ENCODE measurements at regions not wholly inside any gene's neighbourhood (a gene's known extent, or its start where the extent isn't known, plus 50 kb on each side); places are given as distances from the start of the nearest gene placed in this dataset.

- TF ChIP-seq, protein P1, sequence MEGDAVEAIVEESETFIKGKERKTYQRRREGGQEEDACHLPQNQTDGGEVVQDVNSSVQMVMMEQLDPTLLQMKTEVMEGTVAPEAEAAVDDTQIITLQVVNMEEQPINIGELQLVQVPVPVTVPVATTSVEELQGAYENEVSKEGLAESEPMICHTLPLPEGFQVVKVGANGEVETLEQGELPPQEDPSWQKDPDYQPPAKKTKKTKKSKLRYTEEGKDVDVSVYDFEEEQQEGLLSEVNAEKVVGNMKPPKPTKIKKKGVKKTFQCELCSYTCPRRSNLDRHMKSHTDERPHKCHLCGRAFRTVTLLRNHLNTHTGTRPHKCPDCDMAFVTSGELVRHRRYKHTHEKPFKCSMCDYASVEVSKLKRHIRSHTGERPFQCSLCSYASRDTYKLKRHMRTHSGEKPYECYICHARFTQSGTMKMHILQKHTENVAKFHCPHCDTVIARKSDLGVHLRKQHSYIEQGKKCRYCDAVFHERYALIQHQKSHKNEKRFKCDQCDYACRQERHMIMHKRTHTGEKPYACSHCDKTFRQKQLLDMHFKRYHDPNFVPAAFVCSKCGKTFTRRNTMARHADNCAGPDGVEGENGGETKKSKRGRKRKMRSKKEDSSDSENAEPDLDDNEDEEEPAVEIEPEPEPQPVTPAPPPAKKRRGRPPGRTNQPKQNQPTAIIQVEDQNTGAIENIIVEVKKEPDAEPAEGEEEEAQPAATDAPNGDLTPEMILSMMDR (IDR thresholded peaks at IDR 0.05): no peak
- intact Hi-C loops (cut with DNase I; ENCODE audit: low total_unique reads): no loop called here
- Histone ChIP-seq H3K4me3 (no peak overlapping the region), H3K36me3 (no peaks in the 10 kb centered on the region), H3K9me3 (no peaks in the 10 kb centered on the region), H3K27me3 (peaks cover 0 to 3% of the 10 kb centered on the region in 2 donors), H3K4me1 (peaks cover 0 to 20% (median 7%) of the 10 kb centered on the region in 4 donors), H3K27ac (no peak overlapping the region)
- no peak for DNase-seq
Measured at GRCh38 chr11:129314371-129314770, 61.3 kb upstream of the BARX2 start.

- peak in 1 of 2 donors; percentile 27 for DNase-seq
- TF ChIP-seq, protein P1 (IDR thresholded peaks at IDR 0.05): no peak
- H3K36me3 ChIP-seq: no peaks in the 10 kb centered on the region
- peak overlapping the region in 1 of 2 donors; percentile 33 for H3K4me3 ChIP-seq
- H3K4me1 ChIP-seq: peaks cover 0 to 21% (median 7%) of the 10 kb centered on the region in 4 donors
- no peaks in the 10 kb centered on the region for H3K9me3 ChIP-seq
- H3K27ac ChIP-seq: no peak overlapping the region
- intact Hi-C loops (cut with DNase I; ENCODE audit: low total_unique reads): no loop called here
- H3K27me3 ChIP-seq: peaks cover 0 to 3% of the 10 kb centered on the region in 2 donors
Measured at GRCh38 chr11:129313541-129314297, 61.9 kb upstream of the BARX2 start.

GRCh38 chr11:129312730-129313503, 62.7 kb upstream of the BARX2 start:
- Histone ChIP-seq H3K9me3 (no peaks in the 10 kb centered on the region), H3K4me3 (peak overlapping the region in 1 of 2 donors; percentile 33), H3K4me1 (peaks cover 0 to 25% (median 7%) of the 10 kb centered on the region in 4 donors), H3K36me3 (no peaks in the 10 kb centered on the region), H3K27me3 (peaks cover 0 to 3% of the 10 kb centered on the region in 2 donors), H3K27ac (no peak overlapping the region)
- intact Hi-C loops (cut with DNase I; ENCODE audit: low total_unique reads): no loop called here
- TF ChIP-seq, protein P1 (IDR thresholded peaks at IDR 0.05): no peak
- DNase-seq: no peak

- no peak for DNase-seq
- H3K4me3 ChIP-seq: no peak overlapping the region
- H3K4me1 ChIP-seq: peaks cover 0 to 12% (median 6%) of the 10 kb centered on the region in 4 donors
- no peak overlapping the region for H3K27ac ChIP-seq
- H3K27me3 ChIP-seq: no peaks in the 10 kb centered on the region
- TF ChIP-seq, protein P1 (IDR thresholded peaks at IDR 0.05): no peak
- H3K9me3 ChIP-seq: no peaks in the 10 kb centered on the region
- intact Hi-C loops (cut with DNase I; ENCODE audit: low total_unique reads): no loop called here
- no peaks in the 10 kb centered on the region for H3K36me3 ChIP-seq
Measured at GRCh38 chr11:129308241-129308865, 67.3 kb upstream of the BARX2 start.

DNA sequence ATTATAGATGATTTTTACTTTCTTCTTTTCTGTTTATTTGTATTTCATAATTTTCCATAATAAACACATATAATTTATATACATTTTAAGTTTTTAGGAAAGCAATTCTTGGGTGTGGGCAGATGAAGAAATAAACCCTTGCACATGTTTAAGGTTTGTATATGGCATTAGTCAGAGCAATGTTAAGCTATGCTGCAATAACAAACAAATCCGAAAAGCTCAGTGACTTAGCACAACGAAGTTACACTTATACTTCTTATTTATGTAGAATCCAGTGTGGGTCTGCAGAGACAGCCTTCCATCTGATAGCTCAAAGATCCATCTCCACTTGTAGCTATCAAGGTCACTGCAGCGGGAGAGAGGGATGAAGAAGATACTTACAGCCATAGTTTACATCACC, 68.5 kb upstream of the BARX2 start:
- intact Hi-C loops (cut with DNase I; ENCODE audit: low total_unique reads): no loop called here
- Histone ChIP-seq H3K36me3 (no peaks in the 10 kb centered on the region), H3K27ac (no peak overlapping the region), H3K9me3 (no peaks in the 10 kb centered on the region), H3K4me1 (peaks cover 0 to 5% (median 0%) of the 10 kb centered on the region in 4 donors), H3K27me3 (no peaks in the 10 kb centered on the region), H3K4me3 (no peak overlapping the region)
- TF ChIP-seq, protein P1 (IDR thresholded peaks at IDR 0.05): no peak
- DNase-seq: no peak
